ENCODE measurements at regions not wholly inside any gene's neighbourhood (a gene's known extent, or its start where the extent isn't known, plus 50 kb on each side); places are given as distances from the start of the nearest gene placed in this dataset.

GRCh38 chr10:130725474-130725970 lies 586.0 kb downstream of the TCERG1L start:
- TF ChIP-seq POLR2A (IDR thresholded peaks at IDR 0.05; ENCODE audit: low read depth, low read length) = no peak
- TF ChIP-seq POLR2AphosphoS5 (IDR thresholded peaks at IDR 0.05; ENCODE audit: low read depth, low read length) = no peak
